ENCODE measurements at regions not wholly inside any gene's neighbourhood (a gene's known extent, or its start where the extent isn't known, plus 50 kb on each side); places are given as distances from the start of the nearest gene placed in this dataset.

DNA sequence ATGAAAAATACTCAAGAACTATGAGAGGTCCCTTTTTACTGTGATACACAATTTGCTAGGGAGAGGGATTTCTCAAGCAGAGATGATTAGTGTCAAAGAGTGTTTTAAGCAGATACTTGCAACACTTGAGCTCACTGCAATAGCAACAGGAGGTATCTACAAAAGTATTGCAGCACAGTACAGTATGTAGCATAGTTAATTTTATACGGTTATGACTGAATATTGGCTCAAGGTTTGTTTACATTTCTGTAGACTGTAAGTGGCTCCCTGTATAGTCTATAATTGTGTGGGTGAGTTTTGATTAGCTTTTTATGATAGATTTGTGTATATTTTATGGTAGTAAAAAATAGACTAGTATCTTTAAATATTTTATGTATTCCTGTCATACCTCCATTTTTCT lies 1177.2 kb downstream of the TECRL start:
- TF ChIP-seq, protein P1, sequence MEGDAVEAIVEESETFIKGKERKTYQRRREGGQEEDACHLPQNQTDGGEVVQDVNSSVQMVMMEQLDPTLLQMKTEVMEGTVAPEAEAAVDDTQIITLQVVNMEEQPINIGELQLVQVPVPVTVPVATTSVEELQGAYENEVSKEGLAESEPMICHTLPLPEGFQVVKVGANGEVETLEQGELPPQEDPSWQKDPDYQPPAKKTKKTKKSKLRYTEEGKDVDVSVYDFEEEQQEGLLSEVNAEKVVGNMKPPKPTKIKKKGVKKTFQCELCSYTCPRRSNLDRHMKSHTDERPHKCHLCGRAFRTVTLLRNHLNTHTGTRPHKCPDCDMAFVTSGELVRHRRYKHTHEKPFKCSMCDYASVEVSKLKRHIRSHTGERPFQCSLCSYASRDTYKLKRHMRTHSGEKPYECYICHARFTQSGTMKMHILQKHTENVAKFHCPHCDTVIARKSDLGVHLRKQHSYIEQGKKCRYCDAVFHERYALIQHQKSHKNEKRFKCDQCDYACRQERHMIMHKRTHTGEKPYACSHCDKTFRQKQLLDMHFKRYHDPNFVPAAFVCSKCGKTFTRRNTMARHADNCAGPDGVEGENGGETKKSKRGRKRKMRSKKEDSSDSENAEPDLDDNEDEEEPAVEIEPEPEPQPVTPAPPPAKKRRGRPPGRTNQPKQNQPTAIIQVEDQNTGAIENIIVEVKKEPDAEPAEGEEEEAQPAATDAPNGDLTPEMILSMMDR (IDR thresholded peaks at IDR 0.05; ENCODE audit: borderline replicate concordance, extremely low read depth, insufficient read depth): no peak
- H3K27ac ChIP-seq (ENCODE audit: low read depth in 2 of 2, low read length in 2 of 2): no peak overlapping the region
- peaks cover 0 to 3% (median 0%) of the 10 kb centered on the region in 3 donors for H3K9me3 ChIP-seq (ENCODE audit: control insufficient read depth in 2 of 3, insufficient read depth in 1 of 3, low read length in 3 of 3)
- H3K27me3 ChIP-seq (ENCODE audit: control insufficient read depth, insufficient read depth, low read length): no peaks in the 10 kb centered on the region
- no peak overlapping the region for H3K9ac ChIP-seq (ENCODE audit: low read length in 3 of 3)
- H3K4me3 ChIP-seq (ENCODE audit: low read length in 3 of 3): no peak overlapping the region
- no peaks in the 10 kb centered on the region for H3K36me3 ChIP-seq (ENCODE audit: control insufficient read depth in 2 of 3, insufficient read depth in 3 of 3, low read length in 3 of 3)
- intact Hi-C loops (cut with DNase I): no loop called here
- FAIRE-seq (no peak), DNase-seq (no peak)
- no peaks in the 10 kb centered on the region for H3K4me1 ChIP-seq (ENCODE audit: control insufficient read depth in 2 of 3, insufficient read depth in 2 of 3, low read depth in 1 of 3, low read length in 3 of 3)

DNA sequence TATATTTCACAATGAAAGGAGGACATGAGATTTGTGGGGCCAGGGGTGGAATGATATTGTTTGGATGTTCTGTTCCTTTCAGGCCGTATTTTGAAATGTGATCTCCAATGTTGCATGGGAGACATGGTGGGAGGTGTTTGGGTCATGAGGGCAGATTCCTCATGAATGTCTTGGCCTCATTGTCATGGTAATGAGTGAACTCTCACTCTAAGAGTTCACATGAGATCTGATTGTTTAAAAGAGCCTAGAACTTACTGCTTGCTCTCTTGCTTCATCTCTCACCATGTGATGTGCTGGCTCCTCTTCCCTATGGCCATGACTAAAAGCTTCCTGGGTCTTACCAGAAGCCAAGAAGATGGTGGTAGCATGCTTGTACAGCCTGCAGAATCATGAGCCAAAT lies 1183.0 kb downstream of the TECRL start:
- H3K27me3 ChIP-seq (ENCODE audit: control insufficient read depth, insufficient read depth, low read length): no peaks in the 10 kb centered on the region
- intact Hi-C loops (cut with DNase I): no loop called here
- H3K9ac ChIP-seq (ENCODE audit: low read length in 3 of 3): no peak overlapping the region
- TF ChIP-seq, protein P1 (IDR thresholded peaks at IDR 0.05; ENCODE audit: borderline replicate concordance, extremely low read depth, insufficient read depth): no peak
- H3K27ac ChIP-seq (ENCODE audit: low read depth in 2 of 2, low read length in 2 of 2): no peak overlapping the region
- H3K4me3 ChIP-seq (ENCODE audit: low read length in 3 of 3): no peak overlapping the region
- H3K4me1 ChIP-seq (ENCODE audit: control insufficient read depth in 2 of 3, insufficient read depth in 2 of 3, low read depth in 1 of 3, low read length in 3 of 3): no peaks in the 10 kb centered on the region
- H3K36me3 ChIP-seq (ENCODE audit: control insufficient read depth in 2 of 3, insufficient read depth in 3 of 3, low read length in 3 of 3): no peaks in the 10 kb centered on the region
- H3K9me3 ChIP-seq (ENCODE audit: control insufficient read depth in 2 of 3, insufficient read depth in 1 of 3, low read length in 3 of 3): no peaks in the 10 kb centered on the region
- FAIRE-seq (no peak), DNase-seq (no peak)

DNA sequence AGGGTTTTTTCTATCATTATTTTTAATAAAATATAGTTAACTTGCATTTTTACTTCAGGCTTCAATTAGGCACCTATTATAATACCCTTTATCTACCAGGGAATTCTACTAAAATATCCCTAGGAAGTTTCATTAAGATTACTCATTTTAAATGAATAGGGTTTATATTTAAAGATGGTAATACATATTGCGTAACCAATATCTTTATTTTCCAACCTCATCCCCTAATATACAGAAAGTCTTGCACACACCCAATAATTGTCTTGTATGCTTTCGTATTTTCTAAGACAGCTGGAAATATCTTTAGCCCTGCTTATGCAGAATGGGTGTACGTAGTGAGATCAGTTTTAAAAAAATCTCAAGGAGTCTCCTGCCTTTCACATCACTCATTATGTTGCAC lies 1186.8 kb downstream of the TECRL start:
- Histone ChIP-seq H3K4me3 (ENCODE audit: low read length in 3 of 3) (no peak overlapping the region), H3K9me3 (ENCODE audit: control insufficient read depth in 2 of 3, insufficient read depth in 1 of 3, low read length in 3 of 3) (no peaks in the 10 kb centered on the region), H3K36me3 (ENCODE audit: control insufficient read depth in 2 of 3, insufficient read depth in 3 of 3, low read length in 3 of 3) (no peaks in the 10 kb centered on the region), H3K27me3 (ENCODE audit: control insufficient read depth, insufficient read depth, low read length) (no peaks in the 10 kb centered on the region), H3K27ac (ENCODE audit: low read depth in 2 of 2, low read length in 2 of 2) (no peak overlapping the region), H3K9ac (ENCODE audit: low read length in 3 of 3) (no peak overlapping the region), H3K4me1 (ENCODE audit: control insufficient read depth in 2 of 3, insufficient read depth in 2 of 3, low read depth in 1 of 3, low read length in 3 of 3) (no peaks in the 10 kb centered on the region)
- FAIRE-seq (no peak), DNase-seq (no peak)
- TF ChIP-seq, protein P1 (IDR thresholded peaks at IDR 0.05; ENCODE audit: borderline replicate concordance, extremely low read depth, insufficient read depth): no peak
- intact Hi-C loops (cut with DNase I): no loop called here

DNA sequence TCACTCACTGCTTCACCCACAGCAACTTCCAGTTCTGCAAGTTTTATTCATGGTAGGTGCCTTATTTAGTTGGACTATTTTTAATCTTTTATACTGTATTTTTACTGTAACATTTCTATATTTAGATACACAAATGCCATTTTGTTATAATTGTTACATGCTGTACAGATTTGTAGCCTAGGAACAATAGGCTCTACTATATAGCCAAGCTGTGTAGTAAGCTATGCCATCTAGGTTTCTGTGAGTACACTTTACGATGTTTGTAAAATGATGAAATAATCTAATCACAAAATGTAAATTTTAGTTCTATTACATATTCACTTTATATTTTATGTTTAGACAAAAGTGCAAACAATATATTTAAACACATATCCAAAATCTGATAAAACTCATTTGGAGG lies 1187.8 kb downstream of the TECRL start:
- H3K36me3 ChIP-seq (ENCODE audit: control insufficient read depth in 2 of 3, insufficient read depth in 3 of 3, low read length in 3 of 3): no peaks in the 10 kb centered on the region
- H3K9ac ChIP-seq (ENCODE audit: low read length in 3 of 3): no peak overlapping the region
- no peak overlapping the region for H3K27ac ChIP-seq (ENCODE audit: low read depth in 2 of 2, low read length in 2 of 2)
- no peak for FAIRE-seq
- TF ChIP-seq, protein P1 (IDR thresholded peaks at IDR 0.05; ENCODE audit: borderline replicate concordance, extremely low read depth, insufficient read depth): no peak
- DNase-seq: no peak
- H3K4me3 ChIP-seq (ENCODE audit: low read length in 3 of 3): no peak overlapping the region
- intact Hi-C loops (cut with DNase I): no loop called here
- H3K27me3 ChIP-seq (ENCODE audit: control insufficient read depth, insufficient read depth, low read length): no peaks in the 10 kb centered on the region
- no peaks in the 10 kb centered on the region for H3K9me3 ChIP-seq (ENCODE audit: control insufficient read depth in 2 of 3, insufficient read depth in 1 of 3, low read length in 3 of 3)
- no peaks in the 10 kb centered on the region for H3K4me1 ChIP-seq (ENCODE audit: control insufficient read depth in 2 of 3, insufficient read depth in 2 of 3, low read depth in 1 of 3, low read length in 3 of 3)
